VCaP (cell line): ENCODE measurements at regions not wholly inside any gene's neighbourhood (a gene's known extent, or its start where the extent isn't known, plus 50 kb on each side); places are given as distances from the start of the nearest gene placed in this dataset.

ENCODE experiments used
- H3K27ac ChIP-seq: fragments of 450-650 bp; 2 replicates; pipeline ENCODE4 v1.5.1; 2017
- CTCF ChIP-seq: fragments of 450-650 bp; conservative IDR thresholded peaks from 2 replicates; pipeline ENCODE4 v1.5.1; 2017; ENCODE audit warnings: mild to moderate bottlenecking, moderate library complexity

- no peak for TF ChIP-seq CTCF
Observed at GRCh38 chr5:153014194-153014593, 476.3 kb upstream of the GRIA1 start.

GRCh38 chr5:153018121-153018520 is 472.3 kb upstream of the GRIA1 start:
- no peak for TF ChIP-seq CTCF

More at GRCh38 chr5:153014194-153014593, 476.3 kb upstream of the GRIA1 start:
- H3K27ac ChIP-seq, result no peak overlapping the region

GRCh38 chr5:153030755-153031725 is 459.4 kb upstream of the GRIA1 start:
- no peak for TF ChIP-seq CTCF
- no peak overlapping the region for H3K27ac ChIP-seq

More at GRCh38 chr5:153018121-153018520, 472.3 kb upstream of the GRIA1 start:
- no peak overlapping the region for H3K27ac ChIP-seq

GRCh38 chr5:153039501-153039900 is 451.0 kb upstream of the GRIA1 start:
- no peak for TF ChIP-seq CTCF
- no peak overlapping the region for H3K27ac ChIP-seq

- no peak for TF ChIP-seq CTCF
- no peak overlapping the region for H3K27ac ChIP-seq
Observed at GRCh38 chr5:153043886-153044285, 446.6 kb upstream of the GRIA1 start.

- no peak for TF ChIP-seq CTCF
- H3K27ac ChIP-seq, result no peak overlapping the region
Observed at GRCh38 chr5:153050496-153051179, 439.8 kb upstream of the GRIA1 start.

- no peak for TF ChIP-seq CTCF
Observed at GRCh38 chr5:153066281-153066680, 424.2 kb upstream of the GRIA1 start.

More at GRCh38 chr5:153066281-153066680, 424.2 kb upstream of the GRIA1 start:
- no peak overlapping the region for H3K27ac ChIP-seq
